ENCODE measurements at regions not wholly inside any gene's neighbourhood (a gene's known extent, or its start where the extent isn't known, plus 50 kb on each side); places are given as distances from the start of the nearest gene placed in this dataset.

GRCh38 chr11:69378303-69379141 is 84.6 kb downstream of the MYEOV start:
- DNase-seq (ENCODE audit: low read depth in 2 of 2): no peak

- DNase-seq (ENCODE audit: low read depth in 2 of 2): no peak
These were observed 86.5 kb downstream of the MYEOV start for GRCh38 chr11:69380451-69380901.

- DNase-seq (ENCODE audit: low read depth in 2 of 2): no peak
These were observed 87.1 kb downstream of the MYEOV start for GRCh38 chr11:69380921-69381581.

GRCh38 chr11:69381681-69382130 is 87.8 kb downstream of the MYEOV start:
- no peak for DNase-seq (ENCODE audit: low read depth in 2 of 2)

- no peak for DNase-seq (ENCODE audit: low read depth in 2 of 2)
These were observed 88.5 kb downstream of the MYEOV start for GRCh38 chr11:69382131-69383128.

- no peak for DNase-seq (ENCODE audit: low read depth in 2 of 2)
These were observed 89.7 kb downstream of the MYEOV start for GRCh38 chr11:69383372-69384250.

GRCh38 chr11:69384251-69385143 is 90.5 kb downstream of the MYEOV start:
- DNase-seq (ENCODE audit: low read depth in 2 of 2): no peak

GRCh38 chr11:69385144-69385820 is 91.3 kb downstream of the MYEOV start:
- DNase-seq (ENCODE audit: low read depth in 2 of 2): no peak

- DNase-seq (ENCODE audit: low read depth in 2 of 2): no peak
These were observed 92.0 kb downstream of the MYEOV start for GRCh38 chr11:69385832-69386427.

GRCh38 chr11:69386594-69387408 is 92.8 kb downstream of the MYEOV start:
- DNase-seq (ENCODE audit: low read depth in 2 of 2): no peak

GRCh38 chr11:69387409-69387885 is 93.5 kb downstream of the MYEOV start:
- DNase-seq (ENCODE audit: low read depth in 2 of 2): no peak

- no peak for DNase-seq (ENCODE audit: low read depth in 2 of 2)
These were observed 93.3 kb upstream of the LINC01488 start for GRCh38 chr11:69388210-69388609.

GRCh38 chr11:69388661-69389060 is 92.8 kb upstream of the LINC01488 start:
- no peak for DNase-seq (ENCODE audit: low read depth in 2 of 2)

GRCh38 chr11:69390561-69390960 is 90.9 kb upstream of the LINC01488 start:
- no peak for DNase-seq (ENCODE audit: low read depth in 2 of 2)

- DNase-seq (ENCODE audit: low read depth in 2 of 2): no peak
These were observed 90.0 kb upstream of the LINC01488 start for GRCh38 chr11:69391192-69392103.

GRCh38 chr11:69392104-69392653 is 89.3 kb upstream of the LINC01488 start:
- no peak for DNase-seq (ENCODE audit: low read depth in 2 of 2)
